IMR-90 (cell line): ENCODE measurements at regions not wholly inside any gene's neighbourhood (a gene's known extent, or its start where the extent isn't known, plus 50 kb on each side); places are given as distances from the start of the nearest gene placed in this dataset.

Experiments used
- ATAC-seq: fragments of 200-7000 bp; cut with Tn5 transposase; 2 replicates; pipeline ENCODE4 v1.9.1; 2020; ENCODE audit warnings: low read depth, mild to moderate bottlenecking, moderate library complexity
- BruUV-seq: library from RNA; stranded (reverse); fragments of 400-500 nt; replicated peaks from 2 replicates; lab custom pipeline; 2021; lab: Mats Ljungman, UMichigan
- CTCF ChIA-PET: fragments of 300-600 bp; formaldehyde crosslinking; extraction: SDS; loops from one replicate; lab custom pipeline; 2021; ENCODE audit warnings: antibody characterized with exemption; lab: Yijun Ruan, JAX
- POLR2A ChIA-PET: fragments of 300-600 bp; sonication (Branson Sonifier 250); formaldehyde crosslinking; loops from one replicate; lab custom pipeline; 2022; ENCODE audit warnings: antibody characterized with exemption; ENCODE audit not compliant: unreplicated experiment; lab: Charles Lee
- DNase-seq: peaks from one replicate; pipeline ENCODE4 v3.0.0; 2013
- H2AFZ ChIP-seq: replicated peaks from 2 replicates; pipeline ENCODE3; 2013; ENCODE audit warnings: low read length, mild to moderate bottlenecking; ENCODE audit not compliant: poor library complexity
- H2AK5ac ChIP-seq: 2 replicates; pipeline ENCODE4 v1.6.1; 2013; ENCODE audit warnings: low read depth, low read length, inconsistent platforms
- H2AK9ac ChIP-seq: replicated peaks from 2 replicates; pipeline ENCODE3; 2013; ENCODE audit warnings: mild to moderate bottlenecking, low read depth, low read length, moderate library complexity; ENCODE audit not compliant: poor library complexity
- H2BK120ac ChIP-seq: 2 replicates; pipeline ENCODE4 v1.6.1; 2013; ENCODE audit warnings: low read depth, low read length, inconsistent platforms
- H2BK15ac ChIP-seq: 3 replicates; pipeline ENCODE4 v1.6.1; 2013; ENCODE audit warnings: low read depth, low read length, inconsistent platforms
- H2BK20ac ChIP-seq: 2 replicates; pipeline ENCODE4 v1.6.1; 2013; ENCODE audit warnings: low read depth, mild to moderate bottlenecking, inconsistent platforms, low read length, moderate library complexity
- H2BK5ac ChIP-seq: 2 replicates; pipeline ENCODE4 v1.6.1; 2013; ENCODE audit warnings: mild to moderate bottlenecking, low read depth, low read length, inconsistent platforms; ENCODE audit not compliant: poor library complexity, severe bottlenecking
- H3K14ac ChIP-seq: replicated peaks from 2 replicates; pipeline ENCODE4 v1.6.1; 2013; ENCODE audit warnings: low read depth, low read length, inconsistent platforms
- H3K18ac ChIP-seq: 2 replicates; pipeline ENCODE4 v1.6.1; 2013; ENCODE audit warnings: low read depth, low read length, control low read depth
- H3K23ac ChIP-seq: 2 replicates; pipeline ENCODE4 v1.6.1; 2013; ENCODE audit warnings: low read depth, low read length, inconsistent platforms
- H3K27ac ChIP-seq: 2 replicates; pipeline ENCODE4 v1.5.1; 2013; ENCODE audit warnings: mild to moderate bottlenecking, control low read depth, low read length; ENCODE audit not compliant: insufficient read depth
- H3K27me3 ChIP-seq: 2 replicates; pipeline ENCODE4 v1.6.1; 2013; ENCODE audit warnings: low read length; ENCODE audit not compliant: control insufficient read depth, insufficient read depth
- H3K36me3 ChIP-seq: 2 replicates; pipeline ENCODE4 v1.6.1; 2013; ENCODE audit warnings: low read length, mixed read lengths; ENCODE audit not compliant: control insufficient read depth, insufficient read depth
- H3K4ac ChIP-seq: 2 replicates; pipeline ENCODE4 v1.6.1; 2013; ENCODE audit warnings: low read depth, low read length, inconsistent platforms
- H3K4me1 ChIP-seq: 2 replicates; pipeline ENCODE4 v1.6.1; 2013; ENCODE audit warnings: low read length, mixed read lengths; ENCODE audit not compliant: control insufficient read depth, insufficient read depth
- H3K4me2 ChIP-seq: 2 replicates; pipeline ENCODE4 v1.6.1; 2013; ENCODE audit warnings: low read depth, mild to moderate bottlenecking, control low read depth, low read length, moderate library complexity
- H3K4me3 ChIP-seq: 2 replicates; pipeline ENCODE4 v1.5.1; 2013; ENCODE audit warnings: low read depth, mild to moderate bottlenecking, control low read depth, low read length, moderate library complexity; ENCODE audit not compliant: insufficient read depth
- H3K56ac ChIP-seq: 2 replicates; pipeline ENCODE4 v1.6.1; 2013; ENCODE audit warnings: low read length, inconsistent platforms; ENCODE audit not compliant: insufficient read depth; ENCODE audit errors: extremely low read depth
- H3K79me1 ChIP-seq, 2 experiments: 2 replicates each; pipeline ENCODE4 v1.6.1; 2013; ENCODE audit warnings: low read length in 2 of 2, inconsistent platforms in 1 of 2, low read depth in 1 of 2
- H3K9ac ChIP-seq: 2 replicates; pipeline ENCODE4 v1.6.1; 2013; ENCODE audit warnings: low read depth, low read length, control low read depth
- H3K9me1 ChIP-seq: 2 replicates; pipeline ENCODE4 v1.6.1; 2013; ENCODE audit warnings: low read length, inconsistent platforms; ENCODE audit not compliant: insufficient read depth
- H3K9me3 ChIP-seq: 2 replicates; pipeline ENCODE4 v1.6.1; 2013; ENCODE audit warnings: low read length; ENCODE audit not compliant: control insufficient read depth, insufficient read depth
- H4K20me1 ChIP-seq: 2 replicates; pipeline ENCODE4 v1.6.1; 2013; ENCODE audit warnings: low read length, inconsistent platforms; ENCODE audit not compliant: insufficient read depth
- H4K5ac ChIP-seq: 2 replicates; pipeline ENCODE4 v1.6.1; 2013; ENCODE audit warnings: mild to moderate bottlenecking, low read depth, low read length, control low read depth
- H4K8ac ChIP-seq, 2 experiments: 2 replicates each; pipeline ENCODE4 v1.6.1; 2013; ENCODE audit warnings: low read depth in 2 of 2, low read length in 2 of 2, control low read depth in 1 of 2, inconsistent platforms in 1 of 2
- H4K91ac ChIP-seq: 2 replicates; pipeline ENCODE4 v1.6.1; 2013; ENCODE audit warnings: low read depth, low read length, inconsistent platforms; ENCODE audit not compliant: insufficient read depth
- BHLHE40 ChIP-seq: fragments of 150-350 bp; IDR thresholded peaks from 2 replicates; pipeline ENCODE4 v1.6.1; 2016; ENCODE audit warnings: mild to moderate bottlenecking, low read depth, low read length
- CEBPB ChIP-seq: IDR thresholded peaks from 2 replicates; pipeline ENCODE4 v1.6.1; 2012; ENCODE audit warnings: low read depth, low read length, improper control_type of control experiment
- CHD1 ChIP-seq: IDR thresholded peaks from 2 replicates; pipeline ENCODE4 v1.6.1; 2012; ENCODE audit warnings: low read depth, low read length, improper control_type of control experiment
- FOS ChIP-seq: fragments of 150-350 bp; IDR thresholded peaks from 2 replicates; pipeline ENCODE4 v1.6.1; 2016; ENCODE audit warnings: low read depth, low read length
- MAFK ChIP-seq: IDR thresholded peaks from 2 replicates; pipeline ENCODE4 v1.6.1; 2012; ENCODE audit warnings: low read depth, low read length, improper control_type of control experiment
- MAZ ChIP-seq: IDR thresholded peaks from 2 replicates; pipeline ENCODE4 v1.6.1; 2012; ENCODE audit warnings: low read depth, mild to moderate bottlenecking, low read length, improper control_type of control experiment, moderate library complexity, borderline replicate concordance
- MXI1 ChIP-seq: IDR thresholded peaks from 2 replicates; pipeline ENCODE4 v1.6.1; 2012; ENCODE audit warnings: low read depth, mild to moderate bottlenecking, low read length, moderate library complexity, borderline replicate concordance
- NFE2L2 ChIP-seq: fragments of 150-350 bp; IDR thresholded peaks from 2 replicates; pipeline ENCODE4 v1.6.1; 2016; ENCODE audit warnings: low read depth, mild to moderate bottlenecking, low read length
- POLR2A ChIP-seq: IDR thresholded peaks from 2 replicates; pipeline ENCODE4 v1.6.1; 2012; ENCODE audit warnings: mild to moderate bottlenecking, low read depth, low read length
- RAD21 ChIP-seq: IDR thresholded peaks from 2 replicates; pipeline ENCODE4 v1.6.1; 2012; ENCODE audit warnings: low read length, improper control_type of control experiment
- RCOR1 ChIP-seq: IDR thresholded peaks from 2 replicates; pipeline ENCODE4 v1.6.1; 2012; ENCODE audit warnings: mild to moderate bottlenecking, low read length, improper control_type of control experiment; ENCODE audit not compliant: insufficient replicate concordance
- RFX5 ChIP-seq: IDR thresholded peaks from 2 replicates; pipeline ENCODE4 v1.8.0; 2012; ENCODE audit warnings: low read depth, mild to moderate bottlenecking, low read length, moderate library complexity
- SMC3 ChIP-seq: fragments of 150-350 bp; IDR thresholded peaks from 2 replicates; pipeline ENCODE4 v1.6.1; 2016; ENCODE audit warnings: low read depth, mild to moderate bottlenecking, antibody characterized with exemption, low read length, moderate library complexity
- WGBS, 2 experiments: methylation state at CpG; one replicate each; pipeline versions ENCODE4 v1.1.5 to v1.1.7; 2013; ENCODE audit warnings: missing lambda C conversion rate in 2 of 2; ENCODE audit not compliant: insufficient read length in 1 of 2; ENCODE audit errors: extremely low coverage in 2 of 2; 5-methylcytosine and 5-hydroxymethylcytosine counted together
- dilution Hi-C: fragments of 300-500 bp; cut with HindIII; formaldehyde crosslinking; loops from one replicate; pipeline ENCODE4 v1.14.3; 2018; ENCODE audit warnings: low sequenced_read_pairs; ENCODE audit not compliant: unreplicated experiment
- in situ Hi-C: fragments of 300-500 bp; cut with MboI; formaldehyde crosslinking; loops from 3 replicates; pipeline ENCODE4 v1.14.3; 2019; ENCODE audit warnings: low sequenced_read_pairs, inconsistent platforms, mixed read lengths
- intact Hi-C: fragments of 100-400 bp; cut with micrococcal nuclease; formaldehyde crosslinking; loops from 2 replicates; pipeline ENCODE4 v1.10.0; 2022
- TF ChIP-seq, protein P1 (sequence below): conservative IDR thresholded peaks from 2 replicates; pipeline ENCODE4 v1.5.1; 2012; ENCODE audit warnings: mild to moderate bottlenecking, low read depth, low read length, improper control_type of control experiment
- TF ChIP-seq, protein P2 (sequence below): fragments of 150-350 bp; IDR thresholded peaks from 2 replicates; pipeline ENCODE4 v1.6.1; 2016; ENCODE audit warnings: low read depth, mild to moderate bottlenecking, low read length, moderate library complexity, borderline replicate concordance
- TF ChIP-seq, protein P3 (sequence below): fragments of 150-350 bp; IDR thresholded peaks from 2 replicates; pipeline ENCODE4 v1.6.1; 2017; ENCODE audit warnings: mild to moderate bottlenecking, antibody characterized with exemption, low read length, low read depth

DNA sequence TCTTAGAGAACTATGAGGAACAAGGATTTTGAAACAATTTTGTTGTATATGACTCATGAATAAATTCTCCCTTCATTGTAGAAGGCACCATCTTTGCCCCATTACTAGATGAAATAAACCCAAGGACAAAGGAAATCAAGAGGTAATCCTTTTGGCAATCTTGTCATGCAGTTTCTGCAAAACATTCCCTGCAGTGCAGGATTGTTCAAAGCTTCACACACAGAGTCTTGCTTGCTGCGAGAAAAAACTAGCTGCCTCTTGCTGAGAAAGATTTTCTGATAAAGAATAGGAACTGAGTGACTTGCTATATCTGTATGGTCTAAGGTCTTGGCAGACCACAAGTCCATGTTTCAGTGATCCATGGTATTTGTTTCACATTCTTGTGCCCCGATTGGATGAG is 657.4 kb upstream of the ADGRL4 start:
- Histone ChIP-seq H2AFZ (no peak overlapping the region), H3K79me1 (no peaks in the 10 kb centered on the region), H3K4ac (no peak overlapping the region), H3K9me1 (no peaks in the 10 kb centered on the region), H2BK15ac (no peak overlapping the region), H3K36me3 (no peaks in the 10 kb centered on the region), H3K27ac (no peak overlapping the region), H3K9me3 (no peaks in the 10 kb centered on the region), H3K27me3 (no peaks in the 10 kb centered on the region), H3K14ac (no peak overlapping the region), H3K9ac (no peak overlapping the region), H3K18ac (no peak overlapping the region), H3K23ac (no peak overlapping the region), H4K5ac (no peak overlapping the region), H3K4me2 (no peak overlapping the region), H3K4me1 (no peaks in the 10 kb centered on the region), H2BK5ac (no peak overlapping the region), H2AK5ac (no peak overlapping the region), H4K91ac (no peak overlapping the region), H2BK20ac (no peak overlapping the region), H2BK120ac (no peak overlapping the region), H4K20me1 (no peaks in the 10 kb centered on the region), H2AK9ac (no peak overlapping the region), H4K8ac (no peak overlapping the region), H3K56ac (no peak overlapping the region), H3K4me3 (no peak overlapping the region)
- WGBS, 2 experiments, result no CpG with 5 or more reads among the region's 2 CpGs
- no TSS peak for BruUV-seq
- in situ Hi-C loops, result no loop called here
- DNase-seq, result no peak
- intact Hi-C loops, result loop anchor here (1.0 kb wide), 1 partner anchor 8 kb away; no protein-coding TSS in a partner anchor
- POLR2A ChIA-PET, result no interaction called here
- ATAC-seq, result peak; percentile 27; the same call in 1 of the 2 replicates
- dilution Hi-C loops, result no loop called here
- TF ChIP-seq, protein P1, sequence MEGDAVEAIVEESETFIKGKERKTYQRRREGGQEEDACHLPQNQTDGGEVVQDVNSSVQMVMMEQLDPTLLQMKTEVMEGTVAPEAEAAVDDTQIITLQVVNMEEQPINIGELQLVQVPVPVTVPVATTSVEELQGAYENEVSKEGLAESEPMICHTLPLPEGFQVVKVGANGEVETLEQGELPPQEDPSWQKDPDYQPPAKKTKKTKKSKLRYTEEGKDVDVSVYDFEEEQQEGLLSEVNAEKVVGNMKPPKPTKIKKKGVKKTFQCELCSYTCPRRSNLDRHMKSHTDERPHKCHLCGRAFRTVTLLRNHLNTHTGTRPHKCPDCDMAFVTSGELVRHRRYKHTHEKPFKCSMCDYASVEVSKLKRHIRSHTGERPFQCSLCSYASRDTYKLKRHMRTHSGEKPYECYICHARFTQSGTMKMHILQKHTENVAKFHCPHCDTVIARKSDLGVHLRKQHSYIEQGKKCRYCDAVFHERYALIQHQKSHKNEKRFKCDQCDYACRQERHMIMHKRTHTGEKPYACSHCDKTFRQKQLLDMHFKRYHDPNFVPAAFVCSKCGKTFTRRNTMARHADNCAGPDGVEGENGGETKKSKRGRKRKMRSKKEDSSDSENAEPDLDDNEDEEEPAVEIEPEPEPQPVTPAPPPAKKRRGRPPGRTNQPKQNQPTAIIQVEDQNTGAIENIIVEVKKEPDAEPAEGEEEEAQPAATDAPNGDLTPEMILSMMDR, result no peak
- TF ChIP-seq MAFK, result no peak
- no peak for TF ChIP-seq MXI1
- TF ChIP-seq RCOR1, result no peak
- TF ChIP-seq RAD21, result no peak
- no peak for TF ChIP-seq SMC3
- TF ChIP-seq, protein P2, sequence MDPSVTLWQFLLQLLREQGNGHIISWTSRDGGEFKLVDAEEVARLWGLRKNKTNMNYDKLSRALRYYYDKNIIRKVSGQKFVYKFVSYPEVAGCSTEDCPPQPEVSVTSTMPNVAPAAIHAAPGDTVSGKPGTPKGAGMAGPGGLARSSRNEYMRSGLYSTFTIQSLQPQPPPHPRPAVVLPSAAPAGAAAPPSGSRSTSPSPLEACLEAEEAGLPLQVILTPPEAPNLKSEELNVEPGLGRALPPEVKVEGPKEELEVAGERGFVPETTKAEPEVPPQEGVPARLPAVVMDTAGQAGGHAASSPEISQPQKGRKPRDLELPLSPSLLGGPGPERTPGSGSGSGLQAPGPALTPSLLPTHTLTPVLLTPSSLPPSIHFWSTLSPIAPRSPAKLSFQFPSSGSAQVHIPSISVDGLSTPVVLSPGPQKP, result no peak
- no peak for TF ChIP-seq CHD1
- no peak for TF ChIP-seq RFX5
- TF ChIP-seq BHLHE40, result no peak
- TF ChIP-seq CEBPB, result no peak
- TF ChIP-seq POLR2A, result no peak
- TF ChIP-seq, protein P3, sequence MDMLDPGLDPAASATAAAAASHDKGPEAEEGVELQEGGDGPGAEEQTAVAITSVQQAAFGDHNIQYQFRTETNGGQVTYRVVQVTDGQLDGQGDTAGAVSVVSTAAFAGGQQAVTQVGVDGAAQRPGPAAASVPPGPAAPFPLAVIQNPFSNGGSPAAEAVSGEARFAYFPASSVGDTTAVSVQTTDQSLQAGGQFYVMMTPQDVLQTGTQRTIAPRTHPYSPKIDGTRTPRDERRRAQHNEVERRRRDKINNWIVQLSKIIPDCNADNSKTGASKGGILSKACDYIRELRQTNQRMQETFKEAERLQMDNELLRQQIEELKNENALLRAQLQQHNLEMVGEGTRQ, result no peak
- no peak for TF ChIP-seq MAZ
- TF ChIP-seq FOS, result no peak
- no peak for TF ChIP-seq NFE2L2
- CTCF ChIA-PET, result no interaction called here
